ENCODE measurements at regions not wholly inside any gene's neighbourhood (a gene's known extent, or its start where the extent isn't known, plus 50 kb on each side); places are given as distances from the start of the nearest gene placed in this dataset.

DNA sequence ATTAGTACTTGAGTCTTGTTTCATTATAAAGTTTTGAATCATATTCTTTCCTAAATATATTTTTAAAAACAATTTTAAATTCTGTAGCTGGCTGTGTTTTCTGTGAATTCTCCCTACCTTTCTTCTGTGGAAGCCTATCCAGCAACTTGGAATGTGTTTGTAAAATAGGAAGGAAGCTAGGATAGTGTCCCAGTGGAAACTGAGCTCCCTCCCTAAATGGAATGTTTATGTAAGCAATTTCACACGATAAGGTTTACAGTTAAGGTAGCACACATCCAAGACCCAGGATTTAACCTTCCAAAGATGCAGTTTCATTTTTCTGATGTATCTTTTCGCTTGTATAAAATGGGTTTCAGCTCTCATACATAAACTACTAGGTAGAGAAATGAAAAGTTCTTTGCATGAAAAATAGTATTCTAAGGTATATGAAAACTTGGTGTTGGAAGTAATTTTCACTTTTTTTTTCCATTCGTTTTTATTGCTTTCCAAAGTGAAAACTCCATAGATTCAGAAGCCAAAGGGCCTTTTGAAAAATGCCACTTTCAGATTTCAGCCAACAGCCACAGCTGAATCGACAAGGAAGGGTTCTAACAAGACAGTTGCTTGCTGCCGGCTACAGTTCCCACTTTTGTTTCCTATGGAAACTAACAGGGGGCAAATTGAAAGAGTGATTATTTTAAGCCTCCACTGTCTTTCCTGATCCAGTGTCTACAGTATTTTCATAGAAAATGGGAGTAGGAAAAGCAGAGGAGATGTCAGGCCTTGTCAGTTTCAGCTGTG lies 405.1 kb upstream of the POU3F3 start:
- no peak for TF ChIP-seq POLR2A (IDR thresholded peaks at IDR 0.05; ENCODE audit: low read depth, low read length)
- DNase-seq (ENCODE audit: insufficient read length, low spot score), result no peak
- FAIRE-seq, result no peak

DNA sequence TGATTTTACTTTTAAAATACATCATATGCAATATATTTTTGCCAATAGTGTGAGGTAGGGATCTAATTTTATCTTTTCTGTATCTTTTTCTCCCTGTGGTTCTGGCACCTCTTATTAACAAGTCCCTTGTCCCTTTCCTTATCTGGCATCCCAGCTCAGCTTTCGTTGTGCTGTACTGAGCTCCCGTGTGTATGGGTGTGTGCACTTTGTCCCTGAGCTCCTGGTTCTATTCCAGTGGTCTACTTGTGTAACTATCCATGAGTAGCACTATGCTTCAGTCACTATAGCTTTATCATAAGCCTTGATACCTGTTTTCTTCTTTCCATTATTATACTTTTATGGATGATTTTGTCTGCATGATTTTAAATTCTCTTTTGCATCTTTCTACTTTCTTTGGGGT lies 401.4 kb upstream of the POU3F3 start:
- no peak for FAIRE-seq
- no peak for TF ChIP-seq POLR2A (IDR thresholded peaks at IDR 0.05; ENCODE audit: low read depth, low read length)
- no peak for DNase-seq (ENCODE audit: insufficient read length, low spot score)

DNA sequence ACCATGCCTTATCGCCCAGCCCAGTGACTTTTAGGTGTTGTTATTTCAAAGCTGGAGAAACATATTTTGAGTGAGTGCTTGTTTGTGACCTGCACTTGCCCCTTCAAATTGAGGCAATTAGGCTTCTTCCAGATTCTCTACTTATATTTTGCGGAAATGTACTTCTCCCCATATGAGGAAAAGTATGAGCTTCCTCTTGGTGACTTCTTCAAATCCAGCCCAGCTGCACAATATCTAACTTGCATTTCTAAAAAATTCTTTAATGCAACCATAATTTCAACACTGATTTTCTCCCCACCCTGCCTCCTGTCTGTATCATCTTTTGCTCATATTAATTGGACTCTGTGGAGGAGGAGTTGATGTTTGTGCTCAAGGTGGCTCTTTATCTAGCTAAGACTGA lies 391.2 kb upstream of the POU3F3 start:
- no peak for TF ChIP-seq POLR2A (IDR thresholded peaks at IDR 0.05; ENCODE audit: low read depth, low read length)
- FAIRE-seq, result no peak
- no peak for DNase-seq (ENCODE audit: insufficient read length, low spot score)

DNA sequence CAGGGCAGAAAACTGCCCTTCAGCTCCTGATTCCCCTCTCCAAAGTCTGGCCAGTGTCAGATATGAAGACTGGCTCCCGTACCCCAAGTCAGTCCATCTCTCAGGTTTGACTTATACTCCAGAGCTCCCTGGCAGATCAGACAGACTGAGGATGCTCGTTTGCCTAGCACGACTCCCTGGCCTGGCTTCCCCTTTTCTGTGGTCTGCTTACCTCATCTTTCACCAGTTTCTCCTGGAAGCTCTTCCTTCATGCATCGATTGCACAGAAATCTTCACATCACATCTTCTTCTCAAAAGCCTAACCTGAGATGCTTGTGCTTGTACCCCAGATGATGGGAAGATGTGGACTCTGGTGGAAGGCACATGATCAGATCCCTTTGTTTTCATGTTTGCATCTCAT lies 387.9 kb upstream of the POU3F3 start:
- no peak for FAIRE-seq
- no peak for TF ChIP-seq POLR2A (IDR thresholded peaks at IDR 0.05; ENCODE audit: low read depth, low read length)
- DNase-seq (ENCODE audit: insufficient read length, low spot score), result no peak

DNA sequence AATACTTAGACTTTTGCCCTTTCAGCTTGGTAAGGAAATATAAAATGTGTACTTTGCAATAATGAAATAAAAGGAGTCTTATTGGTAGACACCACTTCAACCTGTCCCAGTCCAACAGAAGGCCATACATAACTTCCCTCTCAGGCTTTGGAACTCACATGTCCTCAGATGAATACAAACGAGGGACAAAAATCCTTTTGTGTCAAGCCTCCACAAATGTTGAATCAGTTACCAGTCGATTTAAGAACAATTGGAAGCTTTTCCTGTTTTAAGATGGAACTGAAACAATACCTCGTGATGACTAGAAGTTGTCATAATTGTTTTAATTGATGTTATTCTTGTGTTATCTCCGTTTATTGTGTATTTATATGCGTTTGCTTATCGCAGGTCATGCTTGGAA lies 385.1 kb upstream of the POU3F3 start:
- FAIRE-seq, result no peak
- no peak for DNase-seq (ENCODE audit: insufficient read length, low spot score)
- TF ChIP-seq POLR2A (IDR thresholded peaks at IDR 0.05; ENCODE audit: low read depth, low read length), result no peak

DNA sequence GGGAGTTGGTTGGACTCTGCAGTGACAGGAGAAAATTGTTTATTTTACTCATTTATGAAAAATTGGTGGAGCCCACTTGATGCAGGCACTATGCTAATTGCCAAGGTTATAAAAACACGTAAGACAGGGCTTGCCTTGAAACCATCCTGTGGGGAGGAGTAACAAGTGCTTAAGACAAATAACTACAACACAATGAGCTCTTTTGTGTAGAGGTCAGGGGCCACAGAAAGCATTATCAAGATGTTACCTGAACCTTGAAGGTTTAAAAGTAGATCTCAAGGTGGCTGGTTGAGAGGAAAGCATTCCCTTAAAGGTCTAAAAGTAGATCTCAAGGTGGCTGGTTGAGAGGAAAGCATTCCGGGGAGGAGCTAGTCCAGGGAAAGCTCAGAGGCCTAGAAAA lies 381.8 kb upstream of the POU3F3 start:
- TF ChIP-seq POLR2A (IDR thresholded peaks at IDR 0.05; ENCODE audit: low read depth, low read length), result no peak
- no peak for FAIRE-seq

DNA sequence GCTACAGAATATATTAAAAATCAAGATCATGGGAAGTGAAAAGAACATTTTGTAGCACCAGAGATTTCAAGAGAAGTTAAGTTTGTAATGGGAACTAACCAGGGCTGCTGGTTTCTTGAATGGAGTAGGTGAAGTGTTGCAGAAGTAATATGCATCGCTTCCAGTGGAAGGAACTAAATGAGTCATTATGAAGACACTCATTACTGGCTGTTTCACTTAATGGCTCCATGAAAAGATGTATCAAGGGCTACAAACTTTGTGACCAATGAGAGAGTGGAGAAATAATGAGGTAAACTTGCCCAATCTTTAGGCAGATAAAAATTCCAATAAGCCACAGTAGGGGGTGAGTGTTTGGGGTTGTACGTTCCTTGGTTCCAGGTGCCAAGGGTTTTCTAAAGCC lies 380.4 kb upstream of the POU3F3 start:
- no peak for TF ChIP-seq POLR2A (IDR thresholded peaks at IDR 0.05; ENCODE audit: low read depth, low read length)
- no peak for FAIRE-seq
- no peak for DNase-seq (ENCODE audit: insufficient read length, low spot score)

More for the DNA sequence above, 381.8 kb upstream of the POU3F3 start:
- DNase-seq (ENCODE audit: insufficient read length, low spot score), result no peak

DNA sequence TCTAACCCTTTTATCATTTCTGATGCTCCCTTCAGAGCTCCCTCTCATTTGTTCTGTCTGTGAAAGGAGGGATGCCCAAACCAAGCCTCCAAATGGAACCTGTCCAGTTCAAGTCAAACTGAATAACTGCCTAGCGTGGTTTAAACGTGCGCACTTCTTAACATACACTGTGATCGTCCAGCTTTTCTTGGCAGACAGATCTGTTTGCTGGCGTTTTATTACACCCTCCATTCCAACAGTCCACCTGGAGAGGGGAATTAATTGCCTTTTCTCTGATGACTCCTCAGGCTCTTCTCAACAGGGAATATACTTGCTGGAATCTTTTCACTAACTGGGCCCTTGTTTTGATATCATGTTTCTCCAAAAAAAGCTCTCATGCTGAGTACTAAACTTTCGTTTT lies 379.2 kb upstream of the POU3F3 start:
- DNase-seq (ENCODE audit: insufficient read length, low spot score) (no peak), FAIRE-seq (no peak)
- no peak for TF ChIP-seq POLR2A (IDR thresholded peaks at IDR 0.05; ENCODE audit: low read depth, low read length)

DNA sequence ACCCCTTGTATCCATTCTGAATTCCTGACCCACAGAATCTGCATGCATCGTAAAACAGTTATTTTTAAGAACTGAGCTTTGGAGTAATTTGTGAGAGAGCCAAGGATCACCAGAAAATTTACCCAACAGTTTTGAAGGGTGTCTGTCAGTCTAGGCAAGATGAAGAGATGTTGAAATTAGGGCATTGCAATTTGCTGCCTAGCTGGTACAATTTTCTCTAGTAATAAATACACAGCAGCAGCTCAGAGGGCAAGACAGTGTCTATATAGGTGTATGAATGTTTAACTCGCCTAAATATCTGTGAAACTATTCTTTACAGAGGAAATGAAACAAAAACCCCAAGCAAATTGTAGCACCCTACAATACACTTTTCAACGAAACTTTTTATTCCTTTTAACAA lies 377.8 kb upstream of the POU3F3 start:
- no peak for TF ChIP-seq POLR2A (IDR thresholded peaks at IDR 0.05; ENCODE audit: low read depth, low read length)
- DNase-seq (ENCODE audit: insufficient read length, low spot score), result no peak
- no peak for FAIRE-seq

DNA sequence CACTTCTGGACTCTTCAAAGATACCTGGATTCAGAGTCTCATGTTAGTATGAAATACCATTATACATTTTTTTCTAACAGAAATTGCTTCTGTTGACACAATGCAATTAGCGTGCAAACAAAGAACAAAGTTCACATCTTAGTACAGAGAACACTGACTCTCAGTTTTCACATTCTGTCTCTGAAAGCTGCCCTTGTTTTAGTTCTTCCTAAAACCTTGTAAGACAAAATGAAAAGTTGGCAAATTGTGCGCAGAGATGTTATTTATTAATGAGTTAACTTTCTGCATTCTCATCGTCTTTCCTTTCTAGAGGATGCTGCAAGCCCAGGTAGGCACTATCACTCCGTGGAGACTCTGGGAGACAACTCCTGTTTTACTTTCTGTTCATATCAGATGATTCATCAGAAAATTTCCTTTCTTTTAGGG lies 377.3 kb upstream of the POU3F3 start:
- FAIRE-seq (no peak), DNase-seq (ENCODE audit: insufficient read length, low spot score) (no peak)
- no peak for TF ChIP-seq POLR2A (IDR thresholded peaks at IDR 0.05; ENCODE audit: low read depth, low read length)

DNA sequence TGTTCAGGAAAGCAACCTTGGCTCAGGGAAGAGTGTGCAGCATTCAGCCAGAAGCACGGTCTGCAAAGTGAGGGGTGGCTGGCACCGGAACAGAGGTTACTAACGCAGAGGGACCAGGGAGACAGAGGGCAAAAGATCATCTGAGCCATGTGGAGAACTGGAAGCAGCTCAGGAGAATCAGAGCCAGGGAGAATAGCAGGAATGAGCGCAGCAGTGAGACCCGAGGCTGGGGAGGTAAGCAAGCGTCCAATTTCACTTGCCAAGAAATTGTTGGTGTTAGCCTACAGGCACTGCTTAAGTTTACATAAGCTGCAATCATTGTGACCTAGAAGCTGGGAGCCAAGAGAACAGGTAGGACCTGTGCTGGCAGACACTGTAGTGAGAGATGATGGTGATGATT lies 372.6 kb upstream of the POU3F3 start:
- TF ChIP-seq POLR2A (IDR thresholded peaks at IDR 0.05; ENCODE audit: low read depth, low read length), result no peak
- FAIRE-seq, result no peak
- no peak for DNase-seq (ENCODE audit: insufficient read length, low spot score)

DNA sequence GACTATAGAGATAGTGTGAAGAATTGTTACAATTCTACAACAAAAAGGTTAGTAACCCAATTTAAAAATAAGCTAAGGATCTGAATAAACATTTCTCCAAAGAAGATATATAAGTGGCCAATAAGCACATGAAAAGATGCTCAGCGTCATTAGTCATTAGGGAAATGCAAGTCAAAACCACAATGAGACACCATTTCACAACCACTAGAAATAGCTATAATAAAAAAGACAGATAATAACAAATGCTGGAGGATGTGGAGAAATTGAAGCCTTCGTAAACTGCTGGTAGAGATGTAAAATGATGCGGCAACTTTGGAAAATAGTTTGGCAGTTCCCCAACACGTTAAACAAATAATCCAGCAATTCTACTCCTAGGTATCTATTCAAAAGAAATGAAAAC lies 366.5 kb upstream of the POU3F3 start:
- TF ChIP-seq POLR2A (IDR thresholded peaks at IDR 0.05; ENCODE audit: low read depth, low read length), result no peak
- DNase-seq (ENCODE audit: insufficient read length, low spot score) (no peak), FAIRE-seq (no peak)

DNA sequence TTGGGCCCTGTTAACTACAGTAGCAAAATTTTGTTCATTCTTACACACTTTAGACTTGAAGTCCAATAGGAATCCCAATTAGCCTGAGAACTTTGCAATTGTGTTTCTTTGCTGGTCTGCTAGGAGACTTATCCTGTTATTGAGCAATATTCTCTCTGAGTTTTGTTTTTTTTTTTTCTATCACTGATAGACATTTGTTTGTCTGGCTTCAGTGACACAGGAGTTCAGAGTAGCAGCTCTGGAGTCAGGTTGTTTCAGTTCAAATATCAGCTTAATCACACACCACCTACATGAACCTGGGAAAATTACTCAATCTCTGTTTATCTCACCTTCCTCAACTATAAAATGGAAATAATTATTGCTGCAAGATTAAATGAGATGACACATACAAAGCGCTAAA lies 360.2 kb upstream of the POU3F3 start:
- DNase-seq (ENCODE audit: insufficient read length, low spot score), result no peak
- no peak for FAIRE-seq
- TF ChIP-seq POLR2A (IDR thresholded peaks at IDR 0.05; ENCODE audit: low read depth, low read length), result no peak

DNA sequence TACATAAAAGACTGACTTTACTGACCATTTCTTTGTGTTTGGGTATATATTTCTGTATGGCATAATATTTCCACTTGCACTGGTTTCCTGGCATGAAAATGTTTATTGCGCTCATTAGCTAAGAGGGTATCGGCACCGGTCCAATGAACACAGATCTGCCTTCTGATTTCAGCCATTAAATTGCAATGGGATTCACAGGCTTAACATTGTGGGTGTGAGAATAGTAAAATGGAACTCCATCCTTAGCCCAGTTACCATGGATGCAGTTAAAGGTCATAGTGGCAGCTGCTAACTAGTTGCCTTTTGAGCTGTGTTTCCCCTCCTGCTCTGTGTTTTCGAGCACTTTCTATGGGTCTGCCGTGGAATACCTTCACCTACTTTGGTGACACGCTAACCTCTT lies 352.6 kb upstream of the POU3F3 start:
- DNase-seq (ENCODE audit: insufficient read length, low spot score) (no peak), FAIRE-seq (no peak)
- TF ChIP-seq POLR2A (IDR thresholded peaks at IDR 0.05; ENCODE audit: low read depth, low read length), result no peak

DNA sequence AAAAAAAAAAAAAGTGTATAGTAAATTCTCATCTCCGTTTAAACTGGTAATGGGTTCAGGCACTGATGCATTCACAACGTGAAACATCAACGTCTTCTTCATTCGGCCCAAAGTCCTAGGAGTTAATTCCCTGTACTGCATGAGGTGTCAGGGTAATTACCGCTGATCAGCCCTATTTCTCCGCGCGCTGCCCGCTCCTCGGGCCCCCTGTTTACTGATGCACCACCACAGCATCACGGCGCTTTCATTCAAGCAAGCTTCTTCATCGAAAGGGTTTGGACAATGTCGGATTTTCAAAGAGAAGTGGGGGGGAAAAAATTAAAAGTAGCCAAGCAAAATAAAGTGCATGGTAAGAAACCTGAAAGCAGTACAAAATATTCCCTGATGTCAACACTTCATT lies 352.0 kb upstream of the POU3F3 start:
- DNase-seq (ENCODE audit: insufficient read length, low spot score), result no peak
- FAIRE-seq, result no peak

DNA sequence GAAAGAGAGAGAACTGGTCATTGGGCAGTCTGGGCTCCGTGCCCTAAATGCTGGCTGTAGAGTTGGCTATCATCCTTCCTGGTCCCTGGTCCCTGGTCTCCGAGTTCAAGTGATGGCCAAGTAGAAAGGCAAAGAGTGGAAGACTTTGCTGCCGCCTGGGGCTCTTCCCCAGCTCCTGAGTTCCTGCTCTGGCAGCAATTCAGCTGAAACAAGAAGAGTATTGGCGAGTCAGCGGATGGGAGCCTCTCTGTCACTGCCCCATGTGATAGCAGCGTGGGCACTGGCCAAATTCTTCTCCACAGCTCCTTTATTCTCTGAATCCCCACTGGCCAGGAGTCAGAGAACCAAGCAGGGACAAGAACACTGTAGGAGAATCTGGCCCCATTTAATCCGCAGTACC lies 351.0 kb upstream of the POU3F3 start:
- no peak for TF ChIP-seq POLR2A (IDR thresholded peaks at IDR 0.05; ENCODE audit: low read depth, low read length)
- FAIRE-seq (no peak), DNase-seq (ENCODE audit: insufficient read length, low spot score) (no peak)

More for the DNA sequence above, 352.0 kb upstream of the POU3F3 start:
- no peak for TF ChIP-seq POLR2A (IDR thresholded peaks at IDR 0.05; ENCODE audit: low read depth, low read length)

Data from H54 (cell line).